HL-60 (cell line): ENCODE measurements at regions not wholly inside any gene's neighbourhood (a gene's known extent, or its start where the extent isn't known, plus 50 kb on each side); places are given as distances from the start of the nearest gene placed in this dataset.

Source experiments
- DNase-seq, 2 experiments: peaks; one replicate each; pipeline ENCODE4 v3.0.0-alpha.2; 2010 to 2020; ENCODE audit warnings: low read depth in 1 of 2, low spot score in 1 of 2
- H3K27ac ChIP-seq: fragments of 250-450 bp; sonication (Bioruptor Pico); replicated peaks from 2 replicates; pipeline ENCODE4 v1.5.1; 2020; ENCODE audit warnings: mild to moderate bottlenecking, moderate library complexity
- H3K27me3 ChIP-seq: fragments of 250-450 bp; sonication (Bioruptor Pico); 2 replicates; pipeline ENCODE4 v1.5.1; 2021; ENCODE audit warnings: mild to moderate bottlenecking, moderate library complexity; ENCODE audit not compliant: insufficient read depth, poor library complexity, severe bottlenecking
- H3K4me3 ChIP-seq: replicated peaks from 2 replicates; pipeline ENCODE4 v1.5.1; 2011; ENCODE audit warnings: mild to moderate bottlenecking, control low read depth, low read length; ENCODE audit not compliant: insufficient read depth
- CTCF ChIP-seq: IDR thresholded peaks from one replicate; pipeline ENCODE4 v1.5.1; 2011; ENCODE audit warnings: low read length, control low read depth, inconsistent platforms; ENCODE audit not compliant: insufficient read depth
- GABPA ChIP-seq: IDR thresholded peaks from 2 replicates; pipeline ENCODE4 v1.6.1; 2012; ENCODE audit warnings: low read depth
- POLR2AphosphoS5 ChIP-seq: IDR thresholded peaks from 2 replicates; pipeline ENCODE4 v1.6.1; 2012; ENCODE audit warnings: low read depth
- SPI1 ChIP-seq: IDR thresholded peaks from 2 replicates; pipeline ENCODE4 v1.6.1; 2012; ENCODE audit warnings: low read depth, mild to moderate bottlenecking, borderline replicate concordance
- TF ChIP-seq, protein P1 (sequence below): IDR thresholded peaks from 2 replicates; pipeline ENCODE4 v1.6.1; 2012; ENCODE audit warnings: low read depth; ENCODE audit not compliant: insufficient replicate concordance

GRCh38 chr5:148931453-148932057 lies 105.1 kb downstream of the ADRB2 start:
- no peaks in the 10 kb centered on the region for H3K27me3 ChIP-seq
- no peak overlapping the region for H3K27ac ChIP-seq
- H3K4me3 ChIP-seq, result no peak overlapping the region
- TF ChIP-seq CTCF (no peak), GABPA (no peak), SPI1 (no peak), POLR2AphosphoS5 (no peak)
- TF ChIP-seq, protein P1, sequence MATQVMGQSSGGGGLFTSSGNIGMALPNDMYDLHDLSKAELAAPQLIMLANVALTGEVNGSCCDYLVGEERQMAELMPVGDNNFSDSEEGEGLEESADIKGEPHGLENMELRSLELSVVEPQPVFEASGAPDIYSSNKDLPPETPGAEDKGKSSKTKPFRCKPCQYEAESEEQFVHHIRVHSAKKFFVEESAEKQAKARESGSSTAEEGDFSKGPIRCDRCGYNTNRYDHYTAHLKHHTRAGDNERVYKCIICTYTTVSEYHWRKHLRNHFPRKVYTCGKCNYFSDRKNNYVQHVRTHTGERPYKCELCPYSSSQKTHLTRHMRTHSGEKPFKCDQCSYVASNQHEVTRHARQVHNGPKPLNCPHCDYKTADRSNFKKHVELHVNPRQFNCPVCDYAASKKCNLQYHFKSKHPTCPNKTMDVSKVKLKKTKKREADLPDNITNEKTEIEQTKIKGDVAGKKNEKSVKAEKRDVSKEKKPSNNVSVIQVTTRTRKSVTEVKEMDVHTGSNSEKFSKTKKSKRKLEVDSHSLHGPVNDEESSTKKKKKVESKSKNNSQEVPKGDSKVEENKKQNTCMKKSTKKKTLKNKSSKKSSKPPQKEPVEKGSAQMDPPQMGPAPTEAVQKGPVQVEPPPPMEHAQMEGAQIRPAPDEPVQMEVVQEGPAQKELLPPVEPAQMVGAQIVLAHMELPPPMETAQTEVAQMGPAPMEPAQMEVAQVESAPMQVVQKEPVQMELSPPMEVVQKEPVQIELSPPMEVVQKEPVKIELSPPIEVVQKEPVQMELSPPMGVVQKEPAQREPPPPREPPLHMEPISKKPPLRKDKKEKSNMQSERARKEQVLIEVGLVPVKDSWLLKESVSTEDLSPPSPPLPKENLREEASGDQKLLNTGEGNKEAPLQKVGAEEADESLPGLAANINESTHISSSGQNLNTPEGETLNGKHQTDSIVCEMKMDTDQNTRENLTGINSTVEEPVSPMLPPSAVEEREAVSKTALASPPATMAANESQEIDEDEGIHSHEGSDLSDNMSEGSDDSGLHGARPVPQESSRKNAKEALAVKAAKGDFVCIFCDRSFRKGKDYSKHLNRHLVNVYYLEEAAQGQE, result no peak
- DNase-seq, result no peak

GRCh38 chr5:148932355-148932935 lies 106.0 kb downstream of the ADRB2 start:
- TF ChIP-seq GABPA (no peak), CTCF (no peak), POLR2AphosphoS5 (no peak), SPI1 (no peak)
- TF ChIP-seq, protein P1, result no peak
- no peak for DNase-seq
- Histone ChIP-seq H3K27me3 (no peaks in the 10 kb centered on the region), H3K27ac (no peak overlapping the region), H3K4me3 (no peak overlapping the region)

DNA sequence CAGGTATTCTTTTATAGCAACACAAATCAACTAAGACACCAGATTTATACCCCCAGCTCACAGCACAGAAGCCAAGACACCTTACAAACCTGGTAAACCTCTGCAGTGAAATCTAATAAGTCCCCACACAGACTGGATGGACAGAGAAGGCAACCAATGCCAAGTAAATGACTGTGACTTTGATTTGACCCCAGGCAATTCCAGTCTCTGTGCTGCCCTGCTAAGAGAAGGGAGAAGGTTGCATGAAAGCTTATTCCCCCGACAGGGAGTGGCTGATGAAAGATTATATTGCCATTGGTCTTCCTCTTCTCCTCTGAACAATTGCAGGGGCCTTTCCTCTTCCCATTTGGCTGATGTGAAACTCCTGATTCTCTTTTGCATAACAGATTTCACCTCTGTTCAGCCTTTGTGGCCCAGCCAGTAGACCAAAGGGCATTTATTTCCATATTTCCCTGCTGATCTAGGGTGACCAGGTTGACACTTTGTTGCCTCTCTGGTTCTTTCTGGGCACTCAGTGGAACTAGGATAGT lies 107.6 kb downstream of the ADRB2 start:
- H3K27ac ChIP-seq, result no peak overlapping the region
- no peak overlapping the region for H3K4me3 ChIP-seq
- TF ChIP-seq POLR2AphosphoS5, result no peak
- no peak for TF ChIP-seq SPI1
- no peak for DNase-seq
- no peaks in the 10 kb centered on the region for H3K27me3 ChIP-seq

- no peak for DNase-seq
- H3K27me3 ChIP-seq, result no peaks in the 10 kb centered on the region
- no peak for TF ChIP-seq POLR2AphosphoS5
- no peak for TF ChIP-seq SPI1
- no peak for TF ChIP-seq GABPA
- TF ChIP-seq CTCF, result no peak
- TF ChIP-seq, protein P1, result no peak
- no peak overlapping the region for H3K27ac ChIP-seq
- no peak overlapping the region for H3K4me3 ChIP-seq
Observed at GRCh38 chr5:148934895-148935400, 108.5 kb downstream of the ADRB2 start.
